Adrenal gland (tissue), 5 donors: ENCODE measurements at regions not wholly inside any gene's neighbourhood (a gene's known extent, or its start where the extent isn't known, plus 50 kb on each side); places are given as distances from the start of the nearest gene placed in this dataset.
"Not testable (repeated sequence)": the region's sequence is repeated elsewhere in the genome, so short reads cannot be mapped to it uniquely, and the experiment has no call there.

ENCODE experiments used
- CTCF ChIP-seq, 6 experiments: fragments of 450-650 bp in 4 of 6; fragments of 200-600 bp in 2 of 6; sonication (generic) in 1 of 6; IDR thresholded peaks; 1 replicate in 5 of 6; 2 replicates in 1 of 6; pipeline versions ENCODE4 v1.5.1 to v1.8.0; 2016 to 2021; ENCODE audit warnings: antibody characterized with exemption in 6 of 6, mild to moderate bottlenecking in 2 of 6, moderate library complexity in 1 of 6
- POLR2A ChIP-seq, 2 donors: fragments of 450-650 bp; IDR thresholded peaks; one replicate each; pipeline ENCODE4 v1.6.1; 2017; ENCODE audit warnings: antibody characterized with exemption in 2 of 2, mild to moderate bottlenecking in 2 of 2, moderate library complexity in 1 of 2
- donor health status: DM: no; HTN: no; CAD: no.

- not testable (repeated sequence) for TF ChIP-seq CTCF, POLR2A (IDR thresholded peaks at IDR 0.05)
These were observed 915.9 kb upstream of the FBXO33 start for GRCh38 chr14:40348104-40348503.
